Heart left ventricle (tissue), 13 donors: ENCODE measurements at regions not wholly inside any gene's neighbourhood (a gene's known extent, or its start where the extent isn't known, plus 50 kb on each side); places are given as distances from the start of the nearest gene placed in this dataset.

Experiments used
- POLR2A ChIP-seq, 2 donors: fragments of 450-650 bp; IDR thresholded peaks; one replicate each; pipeline ENCODE4 v1.6.1; 2017; ENCODE audit warnings: antibody characterized with exemption in 2 of 2, mild to moderate bottlenecking in 2 of 2, moderate library complexity in 2 of 2
- TF ChIP-seq, protein P1 (sequence below), 12 donors: fragments of 200-600 bp; sonication (generic) in 4 of 12; IDR thresholded peaks; one replicate each; pipeline versions ENCODE4 v1.5.0 to v1.8.0; 2018 to 2022; ENCODE audit warnings: antibody characterized with exemption in 12 of 12, mild to moderate bottlenecking in 5 of 12
- donor health status: ischemic (EF 13 %, LVEDD 7.1; RV severe dilation, severe dysfunction).
- donor health status: DM: no; HTN: yes; CAD: no.
- donor health status: DM: no; HTN: no; CAD: no.
- donor health status: ischemic (EF 25% LVEDD 6.9; RV normal size, moderate dysfunction).
- donor health status: ischemic (EF 25% LVEDD 5.7; RV mildly dilated, moderate dysfunction).
- donor health status: ischemic (EF 35%, LVEDD 5.7; RV mildly dilated, moderate dysfunction).
- donor health status: nonischemic (EF 11% LVEDD 7.7; RV severe dilation, severe dysfunction).
- donor health status: DM: yes; HTN: yes; CAD: no.
- donor health status: PGD.
- donor health status: ischemic (EF 29% LVEDD 5.4; RV normal size, mild dysfunction).
- donor health status: nonischemic (EF 23%, LVEDD 6.1; RV moderate dilation, normal function).

DNA sequence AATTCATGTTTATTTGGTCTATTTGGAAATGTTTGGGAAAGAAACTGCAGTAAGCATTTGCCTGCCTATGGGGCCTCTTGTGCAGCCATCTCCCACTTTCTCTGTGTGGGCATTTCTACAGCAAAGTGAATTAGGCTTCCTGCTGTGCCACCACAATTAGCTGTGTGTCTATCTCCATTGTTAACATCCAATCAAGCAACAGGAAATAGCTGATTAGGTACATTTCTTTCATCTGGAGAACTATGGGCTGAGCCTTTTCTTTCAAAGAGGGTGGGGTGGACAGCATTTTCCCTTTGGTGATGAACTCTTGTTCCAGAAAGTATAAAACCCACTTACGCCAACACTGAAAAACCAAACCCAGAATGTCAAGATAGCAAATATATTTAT, 640.0 kb downstream of the ACTR3B start:
- TF ChIP-seq, protein P1, sequence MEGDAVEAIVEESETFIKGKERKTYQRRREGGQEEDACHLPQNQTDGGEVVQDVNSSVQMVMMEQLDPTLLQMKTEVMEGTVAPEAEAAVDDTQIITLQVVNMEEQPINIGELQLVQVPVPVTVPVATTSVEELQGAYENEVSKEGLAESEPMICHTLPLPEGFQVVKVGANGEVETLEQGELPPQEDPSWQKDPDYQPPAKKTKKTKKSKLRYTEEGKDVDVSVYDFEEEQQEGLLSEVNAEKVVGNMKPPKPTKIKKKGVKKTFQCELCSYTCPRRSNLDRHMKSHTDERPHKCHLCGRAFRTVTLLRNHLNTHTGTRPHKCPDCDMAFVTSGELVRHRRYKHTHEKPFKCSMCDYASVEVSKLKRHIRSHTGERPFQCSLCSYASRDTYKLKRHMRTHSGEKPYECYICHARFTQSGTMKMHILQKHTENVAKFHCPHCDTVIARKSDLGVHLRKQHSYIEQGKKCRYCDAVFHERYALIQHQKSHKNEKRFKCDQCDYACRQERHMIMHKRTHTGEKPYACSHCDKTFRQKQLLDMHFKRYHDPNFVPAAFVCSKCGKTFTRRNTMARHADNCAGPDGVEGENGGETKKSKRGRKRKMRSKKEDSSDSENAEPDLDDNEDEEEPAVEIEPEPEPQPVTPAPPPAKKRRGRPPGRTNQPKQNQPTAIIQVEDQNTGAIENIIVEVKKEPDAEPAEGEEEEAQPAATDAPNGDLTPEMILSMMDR (IDR thresholded peaks at IDR 0.05) = no peak
- TF ChIP-seq POLR2A (IDR thresholded peaks at IDR 0.05) = no peak
